ENCODE measurements at regions not wholly inside any gene's neighbourhood (a gene's known extent, or its start where the extent isn't known, plus 50 kb on each side); places are given as distances from the start of the nearest gene placed in this dataset.

- no peak for DNase-seq
These were observed 457.2 kb upstream of the MEX3C start for GRCh38 chr18:51654488-51655326.

GRCh38 chr18:51655327-51655698 is 457.8 kb upstream of the MEX3C start:
- no peak for DNase-seq

DNA sequence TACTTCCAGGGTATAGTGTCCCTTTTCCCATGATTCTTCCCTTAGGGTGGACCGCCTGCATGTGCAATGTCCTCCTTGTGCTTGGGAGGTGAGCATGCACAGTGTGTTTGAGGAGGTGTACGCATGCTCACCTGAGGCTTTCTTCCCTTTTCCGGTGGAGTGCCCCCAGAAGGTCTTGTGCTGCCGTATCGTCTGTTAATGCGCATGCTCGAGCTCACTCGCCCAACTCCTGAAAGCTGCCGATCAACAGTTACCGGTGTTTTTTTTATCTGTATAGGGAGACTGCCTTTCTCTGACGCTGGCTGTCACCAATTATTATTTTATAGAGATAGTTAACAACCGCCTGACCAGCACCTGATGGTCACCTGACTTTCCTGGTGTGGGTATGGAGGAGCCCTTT is 458.8 kb upstream of the MEX3C start:
- DNase-seq, result no peak

DNA sequence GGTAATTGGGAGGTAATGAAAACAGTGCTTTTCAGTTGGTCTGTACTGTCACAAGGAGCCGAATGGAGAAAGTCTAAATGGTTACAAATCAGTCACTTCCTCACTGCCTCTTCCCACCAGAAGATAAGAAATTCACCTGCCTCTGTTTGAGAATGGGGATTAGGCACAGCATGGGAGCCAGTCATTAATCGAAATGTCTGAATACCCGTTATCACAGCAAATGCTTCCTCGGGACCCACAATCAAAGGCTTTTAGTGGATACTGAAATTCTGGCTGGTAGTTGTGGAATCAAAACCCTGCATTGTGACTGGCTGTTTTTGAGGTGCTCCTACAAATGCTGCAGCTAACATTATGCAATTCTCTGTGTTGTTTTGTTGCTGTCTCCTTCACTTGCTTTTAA is 461.0 kb upstream of the MEX3C start:
- no peak for DNase-seq

DNA sequence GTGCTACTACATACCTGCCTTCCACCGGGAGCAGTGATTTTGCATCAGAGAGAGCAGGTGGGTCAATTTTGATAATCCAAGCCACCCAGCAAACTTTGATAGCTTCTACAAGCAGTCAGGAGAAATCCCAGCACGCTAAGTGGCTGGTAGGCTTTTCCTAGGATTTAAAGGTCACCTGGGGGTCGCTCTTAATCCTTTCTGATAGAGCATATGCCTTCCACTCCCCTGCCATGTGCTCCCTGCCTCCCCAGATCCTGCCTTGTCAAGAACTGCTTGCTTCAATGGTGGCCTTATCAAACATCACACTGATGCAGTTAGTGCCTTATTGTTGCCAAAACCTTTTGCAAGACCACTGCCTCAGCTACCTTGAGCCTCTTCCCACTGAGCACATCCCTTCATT is 462.3 kb upstream of the MEX3C start:
- DNase-seq, result no peak

- DNase-seq, result no peak
These were observed 462.8 kb upstream of the MEX3C start for GRCh38 chr18:51660188-51660715.

GRCh38 chr18:51664236-51664635 is 466.8 kb upstream of the MEX3C start:
- DNase-seq, result no peak

- DNase-seq, result no peak
These were observed 469.3 kb upstream of the MEX3C start for GRCh38 chr18:51666763-51667191.

GRCh38 chr18:51668101-51668500 is 470.6 kb upstream of the MEX3C start:
- peak in 1 of 2 experiments; percentile 26 for DNase-seq

DNA sequence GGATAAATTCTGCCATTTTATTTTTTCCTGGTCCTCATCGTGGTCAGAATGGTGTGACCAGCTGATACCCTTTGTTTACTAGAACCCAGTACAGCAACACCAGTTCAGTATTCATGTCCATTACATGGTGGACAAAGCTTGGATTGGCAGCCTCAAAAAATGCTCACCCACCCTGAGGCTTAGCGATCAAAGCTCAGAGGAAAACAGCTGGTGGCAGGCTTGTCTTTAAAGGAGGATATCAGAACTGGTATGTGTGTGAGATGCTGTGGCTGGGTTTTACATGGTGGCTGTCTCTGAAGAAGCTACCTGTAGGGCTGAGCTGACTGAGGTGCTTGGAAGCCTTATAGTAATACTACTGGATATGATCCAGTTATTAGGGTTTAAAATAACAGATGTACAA is 471.1 kb upstream of the MEX3C start:
- no peak for DNase-seq

GRCh38 chr18:51686590-51686989 is 489.1 kb upstream of the MEX3C start:
- DNase-seq, result no peak

DNA sequence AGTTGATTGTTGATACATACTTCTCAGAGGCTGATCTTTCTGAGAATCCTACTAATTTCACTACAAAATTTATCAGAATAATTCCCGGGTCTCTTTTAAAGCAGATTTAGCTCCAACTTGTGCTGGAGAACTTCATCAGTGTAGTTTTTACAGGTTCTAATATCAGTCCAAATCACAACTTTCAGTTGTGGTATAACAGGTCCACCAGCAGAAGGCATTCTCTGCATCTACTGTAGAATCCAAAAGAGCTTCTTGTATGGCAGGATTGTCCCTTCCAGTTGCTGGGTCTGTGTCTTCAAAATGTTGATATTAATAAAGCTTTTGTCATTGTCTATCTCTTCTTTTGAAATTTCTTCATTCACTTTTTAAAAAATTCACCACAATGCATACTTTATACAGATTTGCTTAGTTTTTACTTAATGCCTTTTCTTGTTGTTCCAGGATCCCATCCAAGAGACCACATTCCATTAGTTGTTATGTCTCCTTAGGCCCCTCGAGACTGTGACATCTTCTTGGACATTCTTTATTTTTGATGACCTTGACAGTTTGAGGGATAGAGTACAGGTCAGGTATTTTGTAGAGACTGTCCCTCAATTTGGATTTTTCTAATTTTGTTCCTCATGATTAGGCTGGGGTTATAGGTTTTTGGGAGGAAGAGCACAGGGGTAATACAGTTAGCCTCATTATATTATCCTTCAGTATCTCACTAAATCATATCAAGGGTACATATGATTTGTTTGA is 490.5 kb upstream of the MEX3C start:
- no peak for DNase-seq

DNA sequence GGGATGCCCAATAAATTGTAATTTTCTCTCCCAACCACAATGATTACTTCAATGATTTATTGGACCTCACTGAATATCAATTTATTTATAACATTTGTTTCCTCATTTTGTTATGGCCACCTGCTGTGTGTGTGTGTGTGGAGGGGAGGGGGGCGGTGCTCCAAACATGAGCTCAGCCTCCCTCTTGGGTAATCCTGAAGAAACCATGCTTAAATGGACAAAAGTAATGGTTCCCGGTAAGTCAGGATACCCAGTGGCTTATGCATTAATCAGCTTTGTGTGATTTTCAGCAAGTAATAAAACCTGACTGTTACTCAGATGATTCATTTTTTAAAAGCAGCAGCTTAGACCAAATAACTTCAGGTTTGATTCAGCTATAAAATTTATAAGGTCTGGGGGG is 495.1 kb upstream of the MEX3C start:
- DNase-seq, result no peak

GRCh38 chr18:51711298-51711889 is 513.9 kb upstream of the MEX3C start:
- DNase-seq, result no peak

- DNase-seq, result no peak
These were observed 515.3 kb upstream of the MEX3C start for GRCh38 chr18:51712821-51713220.

GRCh38 chr18:51716277-51716676 is 518.8 kb upstream of the MEX3C start:
- no peak for DNase-seq

DNA sequence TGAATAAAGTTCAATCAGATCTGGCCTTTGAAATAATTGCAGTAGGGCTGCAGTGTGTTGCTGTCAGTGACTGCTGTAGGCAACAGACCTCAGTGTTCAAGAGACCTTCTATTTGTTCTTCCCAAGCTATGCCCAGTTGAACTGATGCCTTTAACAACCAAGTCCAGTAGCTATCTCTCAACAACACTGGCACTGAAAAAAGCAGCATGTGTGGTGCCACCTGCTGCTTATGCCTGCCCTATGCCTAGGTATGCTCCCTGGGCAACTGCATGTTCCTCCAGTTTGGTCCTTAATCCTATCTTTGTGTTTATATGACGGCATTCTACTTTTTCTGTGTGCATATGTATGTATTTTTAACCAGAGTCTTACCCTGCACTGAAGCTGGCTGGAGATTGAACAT is 523.9 kb upstream of the MEX3C start:
- no peak for DNase-seq

DNA sequence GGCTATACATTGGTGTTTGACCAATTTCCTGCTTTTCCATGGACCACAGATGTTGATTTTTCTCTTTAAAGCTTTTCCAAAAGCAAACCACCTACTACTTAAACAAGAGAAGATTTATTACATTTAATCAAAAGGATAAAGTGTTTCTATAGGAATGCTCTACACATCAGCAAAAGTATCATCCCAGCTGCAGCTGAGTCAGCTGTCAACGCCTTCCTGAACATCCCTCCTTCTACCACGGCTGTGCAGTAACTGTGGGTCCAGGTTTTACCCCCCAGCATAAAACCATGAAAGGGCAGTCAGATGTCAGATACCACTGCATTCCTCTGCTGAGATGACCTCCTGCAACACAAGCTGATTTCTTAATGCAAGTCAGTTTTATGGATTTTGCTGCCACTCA is 524.5 kb upstream of the MEX3C start:
- DNase-seq, result no peak

- no peak for DNase-seq
These were observed 527.6 kb upstream of the MEX3C start for GRCh38 chr18:51724790-51725721.

DNA sequence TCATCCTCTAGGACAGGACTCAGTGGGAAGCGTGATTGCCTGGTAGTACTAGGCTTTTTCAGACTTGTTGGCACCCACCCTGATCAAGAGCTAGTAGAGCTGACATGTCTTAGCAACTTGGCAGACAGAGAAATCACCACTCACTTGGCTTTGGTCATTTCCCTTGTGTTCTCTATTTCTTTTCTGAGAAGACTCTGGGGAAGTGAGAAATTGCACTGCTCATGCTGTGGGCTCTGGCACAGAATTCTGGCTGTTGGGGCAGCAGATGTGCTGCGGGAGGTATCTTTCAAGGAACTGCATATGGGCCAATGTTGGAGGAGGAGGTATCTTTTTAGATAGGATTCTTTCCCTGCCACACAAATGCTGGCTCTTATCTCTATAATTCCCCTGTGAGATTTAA is 529.1 kb upstream of the MEX3C start:
- DNase-seq, result no peak

- no peak for DNase-seq
These were observed 530.3 kb upstream of the MEX3C start for GRCh38 chr18:51727780-51728179.

- DNase-seq, result no peak
These were observed 533.6 kb upstream of the MEX3C start for GRCh38 chr18:51731070-51731469.

- DNase-seq, result no peak
These were observed 537.1 kb upstream of the MEX3C start for GRCh38 chr18:51734576-51734975.

Measured in stimulated activated CD4-positive, alpha-beta T cell treated with anti-CD3 and anti-CD28 coated beads, Interleukin-4, amount 100 ng/mL, for 4 hours (primary cell).